Neural crest cell (in vitro differentiated cells): ENCODE measurements at regions not wholly inside any gene's neighbourhood (a gene's known extent, or its start where the extent isn't known, plus 50 kb on each side); places are given as distances from the start of the nearest gene placed in this dataset.
"Not testable (repeated sequence)": the region's sequence is repeated elsewhere in the genome, so short reads cannot be mapped to it uniquely, and the experiment has no call there.

Experiments used
- DNase-seq: peaks from one replicate; pipeline ENCODE4 v3.0.0; 2021; ENCODE audit warnings: low read depth, mixed read lengths, low spot score
- H3K27ac Mint-ChIP-seq: one replicate; pipeline ENCODE4 v1.8.0; 2021; ENCODE audit warnings: mild to moderate bottlenecking, mixed read lengths; ENCODE audit not compliant: unreplicated experiment
- H3K27me3 Mint-ChIP-seq: 2 replicates; pipeline ENCODE4 v1.8.0; 2021; ENCODE audit warnings: low read depth, mild to moderate bottlenecking, mixed read lengths
- H3K36me3 Mint-ChIP-seq: 2 replicates; pipeline ENCODE4 v1.8.0; 2021; ENCODE audit warnings: low read depth, mild to moderate bottlenecking, mixed read lengths
- H3K4me1 Mint-ChIP-seq: 2 replicates; pipeline ENCODE4 v1.8.0; 2021; ENCODE audit warnings: mixed read lengths
- H3K4me3 Mint-ChIP-seq: one replicate; pipeline ENCODE4 v1.8.0; 2021; ENCODE audit warnings: mild to moderate bottlenecking, mixed read lengths
- H3K9me3 Mint-ChIP-seq: 2 replicates; pipeline ENCODE4 v1.8.0; 2021; ENCODE audit warnings: mixed read lengths
- TF ChIP-seq, protein P1 (sequence below): fragments of 200-600 bp; sonication (generic); conservative IDR thresholded peaks from 2 replicates; pipeline ENCODE4 v1.5.0; 2021; ENCODE audit warnings: antibody characterized with exemption, mild to moderate bottlenecking

DNA sequence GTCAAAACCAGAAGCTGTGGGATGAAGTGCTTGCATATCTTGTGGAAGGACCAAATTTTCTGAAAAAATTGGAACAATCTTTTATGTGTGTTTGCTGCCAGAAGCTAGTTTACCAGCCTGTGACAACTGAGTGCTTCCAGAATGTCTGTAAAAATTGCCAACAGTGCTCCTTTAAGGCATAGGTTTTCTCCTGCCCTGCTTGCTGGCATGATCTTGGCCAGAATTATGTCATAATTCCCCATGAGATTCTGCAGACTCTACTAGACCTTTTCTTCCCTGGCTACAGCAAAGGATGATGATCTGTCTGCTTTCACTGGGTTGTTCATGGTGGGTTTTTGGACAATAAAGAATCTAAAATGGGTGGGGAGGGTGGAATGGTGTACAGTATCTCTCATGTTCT, 196.3 kb upstream of the ZCCHC13 start:
- no peak overlapping the region for H3K4me3 Mint-ChIP-seq

DNA sequence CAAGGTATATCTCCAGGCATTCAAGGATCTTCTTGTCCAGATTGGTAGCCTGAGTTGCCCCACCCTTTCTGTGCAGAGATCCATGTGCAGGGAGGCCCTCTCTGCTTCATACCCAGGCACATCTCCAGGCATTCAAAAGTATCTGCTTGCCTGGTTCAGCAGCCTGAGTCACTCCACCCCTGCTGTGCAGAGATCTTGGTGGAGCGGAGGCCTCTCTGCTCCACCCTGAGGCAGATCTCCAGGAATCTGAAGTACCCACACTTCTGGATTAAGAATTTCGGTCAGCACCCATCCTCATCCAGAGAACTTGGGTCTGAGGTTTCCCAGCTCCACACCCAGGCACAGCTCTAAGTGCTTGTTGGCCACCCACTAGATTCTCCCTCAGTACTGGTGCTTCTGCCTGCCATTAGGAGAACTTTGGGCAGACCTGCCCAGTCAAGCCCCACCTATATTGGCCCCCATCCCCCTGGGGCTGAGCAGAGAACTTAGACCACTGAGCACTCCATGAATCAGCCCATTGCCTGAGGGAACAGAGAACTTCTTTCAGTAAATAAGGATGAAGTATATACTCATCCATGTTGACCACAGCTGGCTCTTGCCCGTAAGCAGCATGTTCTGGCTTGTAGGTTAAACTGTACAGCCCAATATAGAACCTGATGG, 199.5 kb upstream of the ZCCHC13 start:
- no peak for DNase-seq
- H3K27me3 Mint-ChIP-seq, result no peaks in the 10 kb centered on the region
- H3K9me3 Mint-ChIP-seq, result peaks cover 13% of the 10 kb centered on the region
- TF ChIP-seq, protein P1, sequence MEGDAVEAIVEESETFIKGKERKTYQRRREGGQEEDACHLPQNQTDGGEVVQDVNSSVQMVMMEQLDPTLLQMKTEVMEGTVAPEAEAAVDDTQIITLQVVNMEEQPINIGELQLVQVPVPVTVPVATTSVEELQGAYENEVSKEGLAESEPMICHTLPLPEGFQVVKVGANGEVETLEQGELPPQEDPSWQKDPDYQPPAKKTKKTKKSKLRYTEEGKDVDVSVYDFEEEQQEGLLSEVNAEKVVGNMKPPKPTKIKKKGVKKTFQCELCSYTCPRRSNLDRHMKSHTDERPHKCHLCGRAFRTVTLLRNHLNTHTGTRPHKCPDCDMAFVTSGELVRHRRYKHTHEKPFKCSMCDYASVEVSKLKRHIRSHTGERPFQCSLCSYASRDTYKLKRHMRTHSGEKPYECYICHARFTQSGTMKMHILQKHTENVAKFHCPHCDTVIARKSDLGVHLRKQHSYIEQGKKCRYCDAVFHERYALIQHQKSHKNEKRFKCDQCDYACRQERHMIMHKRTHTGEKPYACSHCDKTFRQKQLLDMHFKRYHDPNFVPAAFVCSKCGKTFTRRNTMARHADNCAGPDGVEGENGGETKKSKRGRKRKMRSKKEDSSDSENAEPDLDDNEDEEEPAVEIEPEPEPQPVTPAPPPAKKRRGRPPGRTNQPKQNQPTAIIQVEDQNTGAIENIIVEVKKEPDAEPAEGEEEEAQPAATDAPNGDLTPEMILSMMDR, result no peak
- no peaks in the 10 kb centered on the region for H3K4me1 Mint-ChIP-seq
- H3K4me3 Mint-ChIP-seq, result no peak overlapping the region
- no peak overlapping the region for H3K27ac Mint-ChIP-seq
- peaks cover 34% of the 10 kb centered on the region for H3K36me3 Mint-ChIP-seq

More for the DNA sequence above, 196.3 kb upstream of the ZCCHC13 start:
- Mint-ChIP-seq H3K27ac (no peak overlapping the region), H3K4me1 (no peaks in the 10 kb centered on the region), H3K9me3 (peaks cover 9% of the 10 kb centered on the region), H3K27me3 (no peaks in the 10 kb centered on the region), H3K36me3 (peaks cover 26% of the 10 kb centered on the region)
- DNase-seq, result no peak
- TF ChIP-seq, protein P1, result no peak

DNA sequence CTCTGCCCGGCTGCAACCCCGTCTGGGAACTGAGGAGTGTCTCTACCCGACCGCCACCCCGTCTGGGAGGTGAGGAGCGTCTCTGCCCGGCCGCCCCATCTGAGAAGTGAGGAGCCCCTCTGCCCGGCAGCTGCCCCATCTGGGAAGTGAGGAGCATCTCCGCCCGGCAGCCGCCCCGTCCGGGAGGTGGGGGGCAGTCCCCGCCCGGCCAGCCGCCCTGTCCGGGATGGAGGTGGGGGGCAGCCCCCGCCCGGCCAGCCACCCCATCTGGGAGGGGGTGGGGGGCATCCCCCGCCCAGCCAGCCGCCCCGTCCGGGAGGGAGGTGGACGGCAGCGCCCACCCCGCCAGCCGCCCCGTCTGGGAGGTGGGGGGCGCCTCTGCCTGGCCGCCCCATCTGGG, 205.6 kb upstream of the ZCCHC13 start:
- H3K27me3 Mint-ChIP-seq, H3K4me1 Mint-ChIP-seq, DNase-seq, H3K4me3 Mint-ChIP-seq, H3K27ac Mint-ChIP-seq: not testable (repeated sequence)
- Mint-ChIP-seq H3K36me3 (peaks cover 28% of the 10 kb centered on the region), H3K9me3 (peaks cover 15% of the 10 kb centered on the region)

DNA sequence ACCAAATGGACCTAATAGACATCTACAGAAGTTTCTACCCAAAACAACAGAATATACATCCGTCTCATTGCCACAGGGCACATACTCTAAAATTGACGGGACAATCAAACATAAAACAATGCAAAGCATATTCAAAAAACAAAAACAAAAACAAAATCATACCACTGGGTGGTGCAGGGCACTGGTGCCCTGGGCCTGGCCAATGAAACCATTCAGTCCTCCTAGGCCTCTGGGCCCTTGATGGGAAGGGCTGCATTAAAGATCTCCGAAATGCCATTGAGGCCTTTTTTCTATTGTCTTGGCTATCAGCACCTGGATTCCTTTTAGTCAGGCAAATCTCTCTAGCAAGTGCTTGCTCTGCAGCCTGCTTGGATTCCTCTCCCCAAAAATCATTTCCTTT, 213.9 kb upstream of the ZCCHC13 start:
- TF ChIP-seq, protein P1, result no peak
- Mint-ChIP-seq H3K36me3 (peaks cover 18% of the 10 kb centered on the region), H3K4me1 (no peaks in the 10 kb centered on the region), H3K9me3 (peaks cover 23% of the 10 kb centered on the region), H3K27ac (no peak overlapping the region), H3K27me3 (no peaks in the 10 kb centered on the region), H3K4me3 (no peak overlapping the region)
- no peak for DNase-seq

DNA sequence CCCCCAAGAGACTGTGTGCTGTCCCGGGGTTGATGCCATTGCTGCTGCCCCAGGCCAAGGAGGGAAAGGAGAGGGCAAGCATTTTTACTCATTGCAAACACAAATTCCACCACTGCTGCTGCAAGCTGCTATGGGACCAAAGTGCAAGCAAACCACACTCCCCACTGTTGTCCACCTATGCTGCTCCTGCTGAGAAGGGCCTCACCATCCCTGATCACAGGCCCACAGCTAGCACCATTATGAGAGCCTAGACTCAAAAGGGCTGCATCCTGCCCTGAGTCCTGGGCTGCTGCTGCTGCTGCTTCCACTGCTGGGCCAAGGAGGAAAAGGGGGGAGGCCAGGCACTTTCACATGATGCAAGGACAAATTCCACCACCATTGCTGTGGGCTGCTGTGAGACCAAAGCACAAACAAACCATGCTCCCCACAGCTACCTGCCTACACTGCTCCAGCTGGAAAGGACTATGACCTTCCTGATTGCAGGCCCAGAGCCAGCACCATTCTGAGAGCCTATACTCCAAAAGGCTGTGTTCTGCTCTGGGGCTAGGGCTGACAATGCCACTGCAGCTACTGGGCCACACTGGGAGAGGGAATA, 218.2 kb upstream of the ZCCHC13 start:
- H3K27ac Mint-ChIP-seq, result no peak overlapping the region
- TF ChIP-seq, protein P1, result no peak

DNA sequence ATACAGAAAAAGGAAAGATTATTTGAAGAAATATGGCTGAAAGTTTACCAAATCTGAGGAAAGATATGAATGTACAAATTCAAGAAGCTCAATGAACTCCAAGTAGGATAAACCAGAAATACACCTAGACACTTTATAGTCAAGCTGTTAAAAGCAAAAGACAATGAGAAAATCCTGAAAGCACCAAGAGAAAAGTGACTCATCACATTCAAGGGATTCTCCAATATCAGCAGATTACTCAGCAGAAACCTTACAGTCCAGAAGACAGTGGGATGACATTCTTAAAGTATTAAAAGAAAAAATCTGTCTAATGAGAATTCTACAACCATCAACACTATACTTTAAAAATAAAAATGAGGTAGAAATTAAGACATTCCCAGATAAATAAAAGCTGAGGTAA, 223.8 kb upstream of the ZCCHC13 start:
- no peak overlapping the region for H3K4me3 Mint-ChIP-seq
- no peaks in the 10 kb centered on the region for H3K4me1 Mint-ChIP-seq
- peaks cover 21% of the 10 kb centered on the region for H3K36me3 Mint-ChIP-seq
- TF ChIP-seq, protein P1, result no peak
- H3K27me3 Mint-ChIP-seq, result no peaks in the 10 kb centered on the region
- peaks cover 15% of the 10 kb centered on the region for H3K9me3 Mint-ChIP-seq
- DNase-seq, result no peak
- no peak overlapping the region for H3K27ac Mint-ChIP-seq

More for the DNA sequence above, 218.2 kb upstream of the ZCCHC13 start:
- no peaks in the 10 kb centered on the region for H3K4me1 Mint-ChIP-seq
- no peak overlapping the region for H3K4me3 Mint-ChIP-seq
- no peaks in the 10 kb centered on the region for H3K27me3 Mint-ChIP-seq
- DNase-seq, result no peak
- H3K36me3 Mint-ChIP-seq, result peaks cover 19% of the 10 kb centered on the region
- peaks cover 18% of the 10 kb centered on the region for H3K9me3 Mint-ChIP-seq
